Heart left ventricle (tissue), 16 donors: ENCODE measurements at regions not wholly inside any gene's neighbourhood (a gene's known extent, or its start where the extent isn't known, plus 50 kb on each side); places are given as distances from the start of the nearest gene placed in this dataset.
A peak's percentile ranks its signal among the peaks of the same experiment; 100 is the strongest.

Source experiments
- ATAC-seq, 4 donors: fragments of 200-7000 bp; cut with Tn5 transposase; one replicate each; pipeline ENCODE4 v1.9.1; 2020 to 2022; ENCODE audit warnings: moderate library complexity in 4 of 4, mild to moderate bottlenecking in 3 of 4, moderate number of reproducible peaks in 1 of 4
- DNase-seq, 5 donors: peaks; one replicate each; pipeline ENCODE4 v3.0.0-alpha.2; 2020
- H3K27ac ChIP-seq, 12 donors: fragments of 200-600 bp; sonication (generic) in 4 of 12; one replicate each; pipeline versions ENCODE4 v1.5.0 to v1.8.0; 2016 to 2022; ENCODE audit warnings: mild to moderate bottlenecking in 2 of 12
- H3K27me3 ChIP-seq, 9 donors: fragments of 200-600 bp; sonication (generic) in 2 of 9; one replicate each; pipeline versions ENCODE4 v1.5.1 to v1.8.0; 2016 to 2022; ENCODE audit warnings: mild to moderate bottlenecking in 3 of 9
- H3K36me3 ChIP-seq, 9 donors: fragments of 200-600 bp; sonication (generic) in 2 of 9; one replicate each; pipeline versions ENCODE4 v1.5.0 to v1.8.0; 2018 to 2022; ENCODE audit warnings: mild to moderate bottlenecking in 2 of 9
- H3K4me1 ChIP-seq, 12 donors: fragments of 200-600 bp; sonication (generic) in 4 of 12; one replicate each; pipeline versions ENCODE4 v1.5.0 to v1.8.0; 2016 to 2022; ENCODE audit warnings: mild to moderate bottlenecking in 3 of 12
- H3K4me3 ChIP-seq, 12 donors: fragments of 200-600 bp; sonication (generic) in 4 of 12; one replicate each; pipeline versions ENCODE4 v1.5.0 to v1.8.0; 2017 to 2022; ENCODE audit warnings: mild to moderate bottlenecking in 9 of 12, moderate library complexity in 4 of 12
- H3K9me3 ChIP-seq, 12 donors: fragments of 200-600 bp; sonication (generic) in 4 of 12; one replicate each; pipeline versions ENCODE4 v1.5.0 to v1.8.0; 2016 to 2022; ENCODE audit warnings: mild to moderate bottlenecking in 1 of 12
- CTCF ChIP-seq, 12 donors: fragments of 200-600 bp; sonication (generic) in 4 of 12; IDR thresholded peaks; one replicate each; pipeline versions ENCODE4 v1.5.0 to v1.8.0; 2018 to 2022; ENCODE audit warnings: antibody characterized with exemption in 12 of 12, mild to moderate bottlenecking in 5 of 12
- POLR2A ChIP-seq, 2 donors: fragments of 450-650 bp; IDR thresholded peaks; one replicate each; pipeline ENCODE4 v1.6.1; 2017; ENCODE audit warnings: antibody characterized with exemption in 2 of 2, mild to moderate bottlenecking in 2 of 2, moderate library complexity in 2 of 2
- WGBS, 4 donors: extraction: QIAGEN DNeasy Blood & Tissue Kit in 2 of 4; methylation state at CpG; one replicate each; pipeline versions ENCODE4 v1.1.5 to v1.1.7; 2013 to 2018; 5-methylcytosine and 5-hydroxymethylcytosine counted together
- intact Hi-C, 10 donors: fragments of 100-400 bp; cut with DNase I; formaldehyde crosslinking; loops; one replicate each; pipeline versions ENCODE4 v1.11.1 to v1.14.2; 2022
- donor health status: ischemic (EF 13 %, LVEDD 7.1; RV severe dilation, severe dysfunction).
- donor health status: healthy with polysubstance abuse.
- donor health status: DM: no; HTN: yes; CAD: no.
- donor health status: DM: no; HTN: no; CAD: no.
- donor health status: ischemic (EF 25% LVEDD 6.9; RV normal size, moderate dysfunction).
- donor health status: ischemic (EF 25% LVEDD 5.7; RV mildly dilated, moderate dysfunction).
- donor health status: healthy.
- donor health status: DM: yes; HTN: yes; CAD: no.
- donor health status: ischemic (EF 35%, LVEDD 5.7; RV mildly dilated, moderate dysfunction).
- donor health status: nonischemic (EF 11% LVEDD 7.7; RV severe dilation, severe dysfunction).
- donor health status: DM: yes; HTN: yes; CAD: no.
- donor health status: PGD.
- donor health status: ischemic (EF 29% LVEDD 5.4; RV normal size, mild dysfunction).
- donor health status: nonischemic (EF 23%, LVEDD 6.1; RV moderate dilation, normal function).

DNA sequence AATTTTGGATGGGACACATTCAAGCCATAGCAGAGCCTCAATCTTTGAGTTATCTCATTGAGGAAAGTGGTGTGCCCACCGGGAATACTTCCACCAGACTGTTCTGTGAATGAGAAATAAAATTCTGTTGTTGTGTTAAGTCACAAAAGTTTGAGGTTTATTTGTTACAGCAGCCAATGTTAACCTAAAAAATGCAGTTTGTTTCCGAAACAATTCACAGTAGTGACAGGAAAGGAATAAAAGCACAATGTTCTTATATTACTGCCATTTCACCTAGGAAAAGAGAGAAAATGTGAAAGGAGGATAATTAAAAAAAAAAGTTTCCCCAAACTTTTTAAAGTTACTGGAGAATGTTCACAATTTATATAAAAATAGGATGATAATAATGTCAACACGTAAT lies 344.6 kb downstream of the CD83 start:
- H3K4me1 ChIP-seq: peaks cover 0 to 12% (median 0%) of the 10 kb centered on the region in 12 donors
- no peak overlapping the region for H3K27ac ChIP-seq
- peaks cover 0 to 6% (median 0%) of the 10 kb centered on the region in 9 donors for H3K36me3 ChIP-seq
- intact Hi-C loops: no loop called here
- no peak for DNase-seq
- H3K9me3 ChIP-seq: peaks cover 0 to 10% (median 0%) of the 10 kb centered on the region in 12 donors
- TF ChIP-seq CTCF (IDR thresholded peaks at IDR 0.05): no peak
- no peak for TF ChIP-seq POLR2A (IDR thresholded peaks at IDR 0.05)
- no peak for ATAC-seq
- H3K4me3 ChIP-seq: no peak overlapping the region
- no peaks in the 10 kb centered on the region for H3K27me3 ChIP-seq
- 92 to 94% (median 94%) methylated on average over 3 of the region's 3 CpGs for WGBS, 4 donors

DNA sequence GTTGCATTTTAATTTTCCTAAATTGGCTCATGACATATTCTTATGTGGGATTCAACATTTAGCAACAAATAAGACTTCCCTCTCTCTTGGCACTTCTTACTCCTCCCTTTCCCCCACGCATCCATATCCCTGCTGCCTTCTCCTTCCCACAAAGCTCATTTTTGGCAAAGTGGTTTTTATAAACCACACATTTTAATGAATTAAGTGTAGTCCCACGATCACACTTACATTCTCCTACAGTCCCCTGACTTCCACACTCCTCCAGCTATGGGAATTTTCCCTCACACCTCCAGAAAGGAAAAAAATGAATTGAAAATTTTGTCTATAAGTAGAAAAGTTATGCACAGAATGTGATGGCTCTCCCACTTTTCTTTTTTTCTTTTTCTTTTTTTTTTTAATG lies 345.0 kb downstream of the CD83 start:
- Histone ChIP-seq H3K4me3 (no peak overlapping the region), H3K36me3 (peaks cover 0 to 6% (median 0%) of the 10 kb centered on the region in 9 donors), H3K27me3 (no peaks in the 10 kb centered on the region), H3K4me1 (peaks cover 0 to 12% (median 0%) of the 10 kb centered on the region in 12 donors), H3K9me3 (peaks cover 0 to 10% (median 0%) of the 10 kb centered on the region in 12 donors), H3K27ac (no peak overlapping the region)
- TF ChIP-seq POLR2A (IDR thresholded peaks at IDR 0.05) (no peak), CTCF (IDR thresholded peaks at IDR 0.05) (no peak)
- no peak for ATAC-seq
- 86 to 89% (median 89%) methylated on average over 2 of the region's 2 CpGs for WGBS, 4 donors
- intact Hi-C loops: no loop called here
- DNase-seq: no peak

GRCh38 chr6:14463110-14463509 lies 345.5 kb downstream of the CD83 start:
- WGBS, 4 donors: 96 to 98% (median 98%) methylated on average over 6 of the region's 6 CpGs
- TF ChIP-seq CTCF (IDR thresholded peaks at IDR 0.05): no peak
- no peak for TF ChIP-seq POLR2A (IDR thresholded peaks at IDR 0.05)
- peaks cover 0 to 6% (median 0%) of the 10 kb centered on the region in 9 donors for H3K36me3 ChIP-seq
- ATAC-seq: no peak
- intact Hi-C loops: no loop called here
- no peak for DNase-seq
- peaks cover 0 to 8% (median 0%) of the 10 kb centered on the region in 12 donors for H3K4me1 ChIP-seq
- no peak overlapping the region for H3K4me3 ChIP-seq
- no peak overlapping the region for H3K27ac ChIP-seq
- H3K9me3 ChIP-seq: peaks cover 0 to 10% (median 0%) of the 10 kb centered on the region in 12 donors
- H3K27me3 ChIP-seq: no peaks in the 10 kb centered on the region

GRCh38 chr6:14464055-14464454 lies 346.5 kb downstream of the CD83 start:
- no peak overlapping the region for H3K4me3 ChIP-seq
- DNase-seq: no peak
- no peak for TF ChIP-seq POLR2A (IDR thresholded peaks at IDR 0.05)
- peak in 2 of 12 donors; percentile 3 to 5 for TF ChIP-seq CTCF (IDR thresholded peaks at IDR 0.05)
- H3K9me3 ChIP-seq: peaks cover 0 to 10% (median 0%) of the 10 kb centered on the region in 12 donors
- ATAC-seq: no peak
- no peak overlapping the region for H3K27ac ChIP-seq
- no peaks in the 10 kb centered on the region for H3K27me3 ChIP-seq
- H3K4me1 ChIP-seq: no peaks in the 10 kb centered on the region
- H3K36me3 ChIP-seq: peaks cover 0 to 6% (median 0%) of the 10 kb centered on the region in 9 donors
- intact Hi-C loops: no loop called here
- 74 to 84% (median 78%) methylated on average over 5 of the region's 5 CpGs for WGBS, 4 donors
